Cardiac fibroblast (primary cell): ENCODE measurements at regions not wholly inside any gene's neighbourhood (a gene's known extent, or its start where the extent isn't known, plus 50 kb on each side); places are given as distances from the start of the nearest gene placed in this dataset.

Experiments used
- DNase-seq, 2 donors: peaks; one replicate each; pipeline versions ENCODE4 v3.0.0 to v3.0.0-alpha.2; 2010; ENCODE audit warnings: low read depth in 2 of 2
- H3K4me3 ChIP-seq, 2 donors: replicated peaks in 1 of 2; 1 replicate in 1 of 2; 2 replicates in 1 of 2; pipeline ENCODE4 v1.5.1; 2011; ENCODE audit warnings: low read depth in 2 of 2, low read length in 2 of 2, mild to moderate bottlenecking in 2 of 2, moderate library complexity in 1 of 2
- CTCF ChIP-seq: IDR thresholded peaks from one replicate; pipeline ENCODE4 v1.5.1; 2011; ENCODE audit warnings: low read depth, mild to moderate bottlenecking, low read length, inconsistent platforms

DNA sequence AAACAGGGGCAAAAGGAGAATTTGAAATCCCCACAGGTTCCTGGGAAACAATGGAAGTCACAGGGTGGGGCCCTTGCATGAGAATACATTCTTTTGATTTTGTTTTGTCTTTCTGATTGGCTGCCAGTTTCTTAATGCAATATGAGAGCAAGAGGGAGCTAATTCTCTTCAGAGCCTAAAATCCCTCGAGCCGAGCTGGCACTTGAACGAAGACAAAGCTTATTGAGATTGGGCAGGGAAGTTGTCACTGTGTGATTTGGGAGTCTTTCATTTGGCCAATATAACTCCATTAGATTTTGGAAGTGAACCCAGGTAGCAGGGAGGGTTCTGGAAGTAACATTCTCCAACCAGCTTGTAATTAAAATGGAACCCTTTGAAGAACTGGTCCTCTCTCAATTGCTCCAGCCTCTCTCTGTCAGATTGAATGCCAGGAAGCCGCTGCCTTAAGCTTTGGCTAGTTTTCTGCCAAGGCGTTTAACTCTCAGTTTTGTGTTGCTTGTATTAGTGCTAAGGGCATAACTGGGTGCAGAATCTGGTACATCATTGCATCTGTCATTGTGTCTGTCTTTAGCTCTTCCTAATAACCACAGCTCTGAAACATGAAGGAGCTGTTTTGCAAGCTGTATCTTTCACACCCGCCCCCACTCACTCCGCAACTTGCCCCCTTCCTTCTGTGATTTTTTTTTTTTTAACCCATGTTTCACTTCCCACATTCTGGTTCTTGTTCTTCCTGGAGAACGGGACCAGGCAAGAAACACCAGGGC, 272.0 kb downstream of the MAF start:
- TF ChIP-seq CTCF: no peak
- no peak for DNase-seq
- no peak overlapping the region for H3K4me3 ChIP-seq

DNA sequence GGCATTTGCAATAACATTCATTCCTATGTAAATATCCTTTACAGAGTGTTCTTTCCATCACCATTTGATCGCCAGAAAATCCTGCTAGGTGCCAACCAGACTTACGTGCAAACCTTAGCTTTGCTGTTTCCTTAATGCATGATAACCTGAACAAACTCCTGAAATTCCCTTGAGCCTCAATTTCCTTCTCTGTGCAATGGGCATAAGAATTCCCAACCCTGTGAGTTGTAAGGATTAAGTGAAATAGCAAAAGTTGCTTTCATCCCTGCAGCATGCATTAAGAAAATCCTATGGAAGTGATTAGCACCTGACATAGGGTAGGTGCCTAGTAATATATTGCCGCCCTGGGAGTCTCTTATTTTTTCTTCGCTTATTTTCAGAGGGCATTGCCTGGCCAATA, 272.7 kb downstream of the MAF start:
- no peak for DNase-seq
- no peak overlapping the region for H3K4me3 ChIP-seq
- no peak for TF ChIP-seq CTCF

DNA sequence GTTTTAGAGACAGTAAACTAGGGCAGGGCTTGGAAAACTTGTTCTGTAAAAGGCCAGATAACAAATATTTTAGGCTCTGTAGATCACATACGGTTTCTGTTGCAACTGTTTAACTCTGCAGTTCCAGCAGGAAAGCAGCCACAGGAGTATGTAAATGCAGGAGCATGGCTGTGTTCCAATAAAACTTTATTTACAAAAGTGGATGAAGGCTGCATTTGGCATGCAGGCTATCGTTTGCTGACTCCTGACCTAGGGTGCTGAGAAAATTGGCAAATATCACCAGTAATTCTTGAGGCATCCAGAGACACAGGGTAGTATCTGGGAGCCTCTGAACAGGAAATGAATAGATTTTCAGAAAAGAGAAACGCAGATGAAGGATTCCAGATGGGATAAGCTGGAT, 274.0 kb downstream of the MAF start:
- no peak for TF ChIP-seq CTCF
- DNase-seq: no peak

DNA sequence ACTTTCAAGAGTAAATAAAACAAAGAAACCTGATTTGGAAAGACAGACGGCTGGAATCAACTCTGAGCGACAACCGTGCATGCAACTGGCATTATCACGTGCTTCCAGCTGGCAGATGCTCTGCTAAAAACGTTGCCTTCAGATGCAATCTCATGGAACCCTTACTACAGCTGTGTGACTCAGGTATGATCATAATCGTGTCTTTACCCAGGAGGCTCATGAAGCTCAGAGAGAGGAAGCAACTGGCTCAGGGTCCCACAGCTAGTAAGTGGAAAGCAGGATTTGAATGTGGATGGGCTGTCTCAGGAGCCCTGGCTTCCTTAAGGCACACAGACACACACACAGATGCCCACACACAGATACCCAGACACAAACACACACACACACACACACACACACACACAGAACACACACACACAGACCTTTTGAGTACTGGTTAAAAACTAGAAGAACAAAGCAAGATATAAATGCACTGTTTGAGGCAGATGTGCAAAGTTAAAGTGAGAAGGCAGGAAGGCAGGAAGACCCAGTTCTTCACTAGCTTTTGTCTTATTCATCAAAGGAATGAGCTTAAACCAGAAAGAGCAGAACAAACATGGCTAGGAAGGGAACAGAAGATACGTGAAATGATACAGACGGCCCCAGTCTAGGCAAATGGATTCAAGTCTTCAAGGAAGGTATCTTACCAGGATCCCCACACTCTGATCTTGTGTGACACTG, 275.2 kb downstream of the MAF start:
- no peak for TF ChIP-seq CTCF
- no peak overlapping the region for H3K4me3 ChIP-seq
- no peak for DNase-seq

More for the DNA sequence above, 274.0 kb downstream of the MAF start:
- H3K4me3 ChIP-seq: no peak overlapping the region

DNA sequence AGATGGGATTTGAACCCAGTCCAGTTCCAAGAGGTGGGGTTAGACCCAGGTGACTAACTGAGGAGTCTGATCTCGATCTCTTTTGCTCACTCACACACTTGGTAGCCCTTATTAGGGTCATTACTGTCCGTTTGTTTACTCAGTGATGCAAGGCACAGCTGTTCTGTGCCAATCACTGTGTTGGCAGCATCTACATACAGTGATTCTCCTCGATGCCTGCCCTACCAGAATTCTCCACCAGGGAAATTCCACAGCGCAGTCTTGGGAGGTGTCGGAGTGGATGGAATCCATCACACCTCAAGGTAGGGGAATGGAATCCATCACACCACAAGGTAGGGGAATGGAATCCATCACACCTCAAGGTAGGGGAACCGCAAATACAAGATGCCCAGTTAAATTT, 279.6 kb downstream of the MAF start:
- TF ChIP-seq CTCF: no peak
- no peak for DNase-seq
- no peak overlapping the region for H3K4me3 ChIP-seq

GRCh38 chr16:79318143-79318899, 282.2 kb downstream of the MAF start:
- TF ChIP-seq CTCF: no peak
- no peak for DNase-seq

More at GRCh38 chr16:79318143-79318899, 282.2 kb downstream of the MAF start:
- no peak overlapping the region for H3K4me3 ChIP-seq
